ENCODE measurements at regions not wholly inside any gene's neighbourhood (a gene's known extent, or its start where the extent isn't known, plus 50 kb on each side); places are given as distances from the start of the nearest gene placed in this dataset.

- no peak for TF ChIP-seq EZH2phosphoT487 (IDR thresholded peaks at IDR 0.05; ENCODE audit: borderline replicate concordance, low read length)
- TF ChIP-seq, protein P1, sequence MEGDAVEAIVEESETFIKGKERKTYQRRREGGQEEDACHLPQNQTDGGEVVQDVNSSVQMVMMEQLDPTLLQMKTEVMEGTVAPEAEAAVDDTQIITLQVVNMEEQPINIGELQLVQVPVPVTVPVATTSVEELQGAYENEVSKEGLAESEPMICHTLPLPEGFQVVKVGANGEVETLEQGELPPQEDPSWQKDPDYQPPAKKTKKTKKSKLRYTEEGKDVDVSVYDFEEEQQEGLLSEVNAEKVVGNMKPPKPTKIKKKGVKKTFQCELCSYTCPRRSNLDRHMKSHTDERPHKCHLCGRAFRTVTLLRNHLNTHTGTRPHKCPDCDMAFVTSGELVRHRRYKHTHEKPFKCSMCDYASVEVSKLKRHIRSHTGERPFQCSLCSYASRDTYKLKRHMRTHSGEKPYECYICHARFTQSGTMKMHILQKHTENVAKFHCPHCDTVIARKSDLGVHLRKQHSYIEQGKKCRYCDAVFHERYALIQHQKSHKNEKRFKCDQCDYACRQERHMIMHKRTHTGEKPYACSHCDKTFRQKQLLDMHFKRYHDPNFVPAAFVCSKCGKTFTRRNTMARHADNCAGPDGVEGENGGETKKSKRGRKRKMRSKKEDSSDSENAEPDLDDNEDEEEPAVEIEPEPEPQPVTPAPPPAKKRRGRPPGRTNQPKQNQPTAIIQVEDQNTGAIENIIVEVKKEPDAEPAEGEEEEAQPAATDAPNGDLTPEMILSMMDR (IDR thresholded peaks at IDR 0.05; ENCODE audit: low read depth, low read length, poor library complexity, severe bottlenecking): no peak
- Histone ChIP-seq H3K4me3 (ENCODE audit: low read length) (no peak overlapping the region), H3K36me3 (ENCODE audit: control insufficient read depth, low read length) (no peaks in the 10 kb centered on the region), H3K79me2 (ENCODE audit: control insufficient read depth, low read length) (no peaks in the 10 kb centered on the region), H3K27ac (ENCODE audit: low read depth, low read length) (no peak overlapping the region), H3K4me2 (ENCODE audit: low read length) (no peak overlapping the region), H3K9me3 (ENCODE audit: control insufficient read depth, insufficient read depth, low read length) (no peaks in the 10 kb centered on the region), H3K27me3 (ENCODE audit: control insufficient read depth, low read length) (no peaks in the 10 kb centered on the region), H3F3A (ENCODE audit: control insufficient read depth, insufficient read depth) (no peaks in the 10 kb centered on the region), H3K9me2 (replicated peaks; ENCODE audit: control insufficient read depth, low read length) (no peaks in the 10 kb centered on the region), H3K4me1 (ENCODE audit: control insufficient read depth, low read length) (no peaks in the 10 kb centered on the region), H4K20me1 (ENCODE audit: control insufficient read depth, insufficient read depth, low read depth, low read length) (no peaks in the 10 kb centered on the region)
Observed at GRCh38 chr14:25887251-25887878, 710.5 kb downstream of the NOVA1 start.

DNA sequence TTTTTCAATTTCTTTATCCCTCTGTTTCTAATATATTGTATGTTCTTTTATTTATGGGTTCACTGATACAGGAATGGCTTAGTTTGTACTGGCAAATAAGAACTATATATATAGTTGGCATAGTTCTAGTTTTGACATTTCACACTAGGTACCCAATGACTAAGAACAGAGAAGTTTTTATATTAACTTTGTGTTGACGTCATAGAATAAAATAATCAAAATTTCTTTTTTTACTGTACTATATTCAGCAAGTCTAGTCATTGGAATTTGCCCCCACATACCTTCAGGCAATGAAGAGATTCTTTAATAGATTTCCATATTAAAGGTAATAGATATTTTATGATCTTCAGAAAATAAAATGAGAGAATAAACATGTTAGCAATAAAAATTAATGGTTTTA lies 713.2 kb downstream of the NOVA1 start:
- Histone ChIP-seq H4K20me1 (ENCODE audit: control insufficient read depth, insufficient read depth, low read depth, low read length) (no peaks in the 10 kb centered on the region), H3K79me2 (ENCODE audit: control insufficient read depth, low read length) (no peaks in the 10 kb centered on the region), H3K9me3 (ENCODE audit: control insufficient read depth, insufficient read depth, low read length) (no peaks in the 10 kb centered on the region), H3K27me3 (ENCODE audit: control insufficient read depth, low read length) (no peaks in the 10 kb centered on the region), H3K9me2 (replicated peaks; ENCODE audit: control insufficient read depth, low read length) (no peaks in the 10 kb centered on the region), H3K4me2 (ENCODE audit: low read length) (no peak overlapping the region), H3K27ac (ENCODE audit: low read depth, low read length) (no peak overlapping the region), H3K4me1 (ENCODE audit: control insufficient read depth, low read length) (no peaks in the 10 kb centered on the region), H3K36me3 (ENCODE audit: control insufficient read depth, low read length) (no peaks in the 10 kb centered on the region), H3K4me3 (ENCODE audit: low read length) (no peak overlapping the region), H3F3A (ENCODE audit: control insufficient read depth, insufficient read depth) (no peaks in the 10 kb centered on the region)
- no peak for TF ChIP-seq EZH2phosphoT487 (IDR thresholded peaks at IDR 0.05; ENCODE audit: borderline replicate concordance, low read length)
- TF ChIP-seq, protein P1 (IDR thresholded peaks at IDR 0.05; ENCODE audit: low read depth, low read length, poor library complexity, severe bottlenecking): no peak

GRCh38 chr14:25882899-25883298 lies 714.9 kb downstream of the NOVA1 start:
- no peaks in the 10 kb centered on the region for H3K9me2 ChIP-seq (replicated peaks; ENCODE audit: control insufficient read depth, low read length)
- no peak overlapping the region for H3K4me3 ChIP-seq (ENCODE audit: low read length)
- no peak overlapping the region for H3K27ac ChIP-seq (ENCODE audit: low read depth, low read length)
- H3K79me2 ChIP-seq (ENCODE audit: control insufficient read depth, low read length): no peaks in the 10 kb centered on the region
- no peaks in the 10 kb centered on the region for H4K20me1 ChIP-seq (ENCODE audit: control insufficient read depth, insufficient read depth, low read depth, low read length)
- no peaks in the 10 kb centered on the region for H3K36me3 ChIP-seq (ENCODE audit: control insufficient read depth, low read length)
- no peaks in the 10 kb centered on the region for H3K27me3 ChIP-seq (ENCODE audit: control insufficient read depth, low read length)
- no peak overlapping the region for H3K4me2 ChIP-seq (ENCODE audit: low read length)
- H3F3A ChIP-seq (ENCODE audit: control insufficient read depth, insufficient read depth): no peaks in the 10 kb centered on the region
- H3K4me1 ChIP-seq (ENCODE audit: control insufficient read depth, low read length): no peaks in the 10 kb centered on the region
- no peaks in the 10 kb centered on the region for H3K9me3 ChIP-seq (ENCODE audit: control insufficient read depth, insufficient read depth, low read length)
- no peak for TF ChIP-seq EZH2phosphoT487 (IDR thresholded peaks at IDR 0.05; ENCODE audit: borderline replicate concordance, low read length)
- TF ChIP-seq, protein P1 (IDR thresholded peaks at IDR 0.05; ENCODE audit: low read depth, low read length, poor library complexity, severe bottlenecking): no peak

All from DOHH2 (cell line).